ENCODE measurements at regions not wholly inside any gene's neighbourhood (a gene's known extent, or its start where the extent isn't known, plus 50 kb on each side); places are given as distances from the start of the nearest gene placed in this dataset.

GRCh38 chr10:120684226-120684625 is 166.9 kb upstream of the WDR11 start:
- no peak for TF ChIP-seq PHF5A (CRISPR knock-in tag; IDR thresholded peaks at IDR 0.05; ENCODE audit: low read depth, unreplicated experiment)
- TF ChIP-seq MEF2D (CRISPR knock-in tag; IDR thresholded peaks at IDR 0.05) = no peak
- TF ChIP-seq POLR2A (IDR thresholded peaks at IDR 0.05; ENCODE audit: insufficient read depth in 1 of 2, low read depth in 2 of 2, low read length in 2 of 2) = no peak
- no peak for TF ChIP-seq CREBL2 (CRISPR knock-in tag; IDR thresholded peaks at IDR 0.05; ENCODE audit: borderline replicate concordance)
- no peak for TF ChIP-seq ZNF841 (CRISPR knock-in tag; IDR thresholded peaks at IDR 0.05; ENCODE audit: borderline replicate concordance)
- no peak for TF ChIP-seq ZNF326 (CRISPR knock-in tag; IDR thresholded peaks at IDR 0.05; ENCODE audit: borderline replicate concordance)
- TF ChIP-seq ZFP82 (CRISPR knock-in tag; IDR thresholded peaks at IDR 0.05; ENCODE audit: borderline replicate concordance) = no peak
- TF ChIP-seq ZXDC (CRISPR knock-in tag; IDR thresholded peaks at IDR 0.05) = no peak
- no peak for TF ChIP-seq MYC (CRISPR knock-in tag; IDR thresholded peaks at IDR 0.05; ENCODE audit: borderline replicate concordance)
- no peak for TF ChIP-seq CCAR2 (optimal IDR thresholded peaks at IDR 0.05; ENCODE audit: low read depth, low read length)
- no peak for TF ChIP-seq ZNF318 (CRISPR knock-in tag; IDR thresholded peaks at IDR 0.05)
- no peak for TF ChIP-seq ARNTL (CRISPR knock-in tag; IDR thresholded peaks at IDR 0.05)
